OCI-LY7 (cell line): ENCODE measurements at regions not wholly inside any gene's neighbourhood (a gene's known extent, or its start where the extent isn't known, plus 50 kb on each side); places are given as distances from the start of the nearest gene placed in this dataset.

Source experiments
- EZH2phosphoT487 ChIP-seq: fragments of 200-600 bp; sonication (generic); IDR thresholded peaks from 2 replicates; pipeline ENCODE4 v1.6.1; 2018; ENCODE audit warnings: low read depth, borderline replicate concordance, mild to moderate bottlenecking, mixed run types, antibody characterized with exemption, low read length, moderate library complexity, mixed read lengths
- TF ChIP-seq, protein P1 (sequence below): fragments of 200-600 bp; sonication (generic); conservative IDR thresholded peaks from 2 replicates; pipeline ENCODE4 v1.5.1; 2014; ENCODE audit warnings: mild to moderate bottlenecking, antibody characterized with exemption, low read length, moderate library complexity, mixed read lengths

DNA sequence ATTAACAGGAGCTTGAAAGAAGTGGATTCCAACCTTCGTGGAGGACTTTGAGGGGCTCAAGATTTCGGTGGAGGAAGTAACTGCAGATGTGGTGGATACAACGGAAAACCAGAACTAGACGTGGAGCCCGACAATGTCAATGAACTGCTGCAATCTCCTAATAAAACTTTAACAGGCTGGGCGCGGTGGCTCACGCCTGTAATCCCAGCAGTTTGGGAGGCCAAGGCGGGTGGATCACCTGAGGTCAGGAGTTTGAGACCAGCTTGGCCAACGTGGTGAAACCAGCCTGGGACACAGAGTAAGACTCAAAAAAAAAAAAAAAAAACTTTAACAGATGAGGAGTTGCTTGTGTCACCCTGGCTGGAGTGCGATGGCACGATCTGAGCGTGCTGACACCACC lies 477.8 kb upstream of the MKI67 start:
- TF ChIP-seq EZH2phosphoT487, result no peak
- TF ChIP-seq, protein P1, sequence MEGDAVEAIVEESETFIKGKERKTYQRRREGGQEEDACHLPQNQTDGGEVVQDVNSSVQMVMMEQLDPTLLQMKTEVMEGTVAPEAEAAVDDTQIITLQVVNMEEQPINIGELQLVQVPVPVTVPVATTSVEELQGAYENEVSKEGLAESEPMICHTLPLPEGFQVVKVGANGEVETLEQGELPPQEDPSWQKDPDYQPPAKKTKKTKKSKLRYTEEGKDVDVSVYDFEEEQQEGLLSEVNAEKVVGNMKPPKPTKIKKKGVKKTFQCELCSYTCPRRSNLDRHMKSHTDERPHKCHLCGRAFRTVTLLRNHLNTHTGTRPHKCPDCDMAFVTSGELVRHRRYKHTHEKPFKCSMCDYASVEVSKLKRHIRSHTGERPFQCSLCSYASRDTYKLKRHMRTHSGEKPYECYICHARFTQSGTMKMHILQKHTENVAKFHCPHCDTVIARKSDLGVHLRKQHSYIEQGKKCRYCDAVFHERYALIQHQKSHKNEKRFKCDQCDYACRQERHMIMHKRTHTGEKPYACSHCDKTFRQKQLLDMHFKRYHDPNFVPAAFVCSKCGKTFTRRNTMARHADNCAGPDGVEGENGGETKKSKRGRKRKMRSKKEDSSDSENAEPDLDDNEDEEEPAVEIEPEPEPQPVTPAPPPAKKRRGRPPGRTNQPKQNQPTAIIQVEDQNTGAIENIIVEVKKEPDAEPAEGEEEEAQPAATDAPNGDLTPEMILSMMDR, result no peak
